Lung (tissue), 11 donors: ENCODE measurements at regions not wholly inside any gene's neighbourhood (a gene's known extent, or its start where the extent isn't known, plus 50 kb on each side); places are given as distances from the start of the nearest gene placed in this dataset.

Experiments used
- ATAC-seq: fragments of 200-7000 bp; cut with Tn5 transposase; one replicate; pipeline ENCODE4 v1.9.1; 2020; ENCODE audit warnings: moderate number of reproducible peaks; ENCODE audit not compliant: insufficient read depth, low FRiP score
- DNase-seq, 3 donors: peaks; one replicate each; pipeline ENCODE4 v3.0.0-alpha.2; 2013 to 2017
- H3K27ac ChIP-seq, 2 donors: one replicate each; pipeline ENCODE4 v1.5.1; 2013; ENCODE audit warnings: mild to moderate bottlenecking in 2 of 2, moderate library complexity in 2 of 2, control low read depth in 1 of 2, inconsistent platforms in 1 of 2, low read depth in 1 of 2, low read length in 1 of 2
- H3K27me3 ChIP-seq, 3 donors: one replicate each; pipeline ENCODE4 v1.5.1; 2013; ENCODE audit warnings: low read length in 2 of 3; ENCODE audit not compliant: control insufficient read depth in 3 of 3, insufficient read depth in 3 of 3
- H3K36me3 ChIP-seq, 4 donors: one replicate each; pipeline ENCODE4 v1.5.1; 2013; ENCODE audit warnings: low read length in 4 of 4, mild to moderate bottlenecking in 1 of 4, moderate library complexity in 1 of 4; ENCODE audit not compliant: control insufficient read depth in 4 of 4, insufficient read depth in 4 of 4
- H3K4me1 ChIP-seq, 5 donors: one replicate each; pipeline ENCODE4 v1.5.1; 2013; ENCODE audit warnings: low read length in 5 of 5, mild to moderate bottlenecking in 2 of 5, moderate library complexity in 1 of 5; ENCODE audit not compliant: control insufficient read depth in 5 of 5, insufficient read depth in 5 of 5
- H3K4me3 ChIP-seq: one replicate; pipeline ENCODE4 v1.5.1; 2013; ENCODE audit warnings: mild to moderate bottlenecking, control low read depth, moderate library complexity
- H3K9ac ChIP-seq, 2 donors: one replicate each; pipeline ENCODE4 v1.5.1; 2013; ENCODE audit warnings: low read length in 2 of 2, control low read depth in 1 of 2; ENCODE audit not compliant: insufficient read depth in 1 of 2
- H3K9me3 ChIP-seq, 4 donors: one replicate each; pipeline ENCODE4 v1.5.1; 2013; ENCODE audit warnings: low read length in 3 of 4, mild to moderate bottlenecking in 1 of 4, moderate library complexity in 1 of 4; ENCODE audit not compliant: control insufficient read depth in 4 of 4, insufficient read depth in 3 of 4
- CTCF ChIP-seq: IDR thresholded peaks from 2 replicates; pipeline ENCODE4 v1.5.1; 2012; ENCODE audit warnings: mild to moderate bottlenecking; ENCODE audit errors: control extremely low read depth, extremely low read depth
- WGBS, 2 donors: extraction: QIAGEN DNeasy Blood & Tissue Kit; methylation state at CpG; one replicate each; pipeline ENCODE4 v1.1.7; 2013; 5-methylcytosine and 5-hydroxymethylcytosine counted together
- donor health status: control.
- donor health status: control.
- donor health status: Bipolar disorder and iron deficiency.
- donor health status: healthy.
- donor health status: DM: yes; HTN: yes; CAD: no.

- Histone ChIP-seq H3K36me3 (no peaks in the 10 kb centered on the region), H3K9me3 (no peaks in the 10 kb centered on the region), H3K4me1 (peaks cover 0 to 30% (median 16%) of the 10 kb centered on the region in 5 donors), H3K9ac (no peak overlapping the region), H3K4me3 (no peak overlapping the region), H3K27me3 (no peaks in the 10 kb centered on the region), H3K27ac (no peak overlapping the region)
- DNase-seq (no peak), ATAC-seq (no peak)
- no peak for TF ChIP-seq CTCF
- 91 to 92% methylated on average over 4 of the region's 4 CpGs for WGBS, 2 donors
Observed at GRCh38 chr16:49956915-49957314, 68.1 kb upstream of the CNEP1R1 start.

GRCh38 chr16:49958448-49958847 is 66.6 kb upstream of the CNEP1R1 start:
- ATAC-seq (no peak), DNase-seq (peak in 2 of 3 donors; percentile 74 to 78)
- TF ChIP-seq CTCF: no peak
- Histone ChIP-seq H3K27me3 (no peaks in the 10 kb centered on the region), H3K27ac (no peak overlapping the region), H3K4me3 (no peak overlapping the region), H3K9me3 (no peaks in the 10 kb centered on the region), H3K4me1 (peaks cover 0 to 30% (median 16%) of the 10 kb centered on the region in 5 donors), H3K9ac (peak overlapping the region in 1 of 2 donors; percentile 61), H3K36me3 (no peaks in the 10 kb centered on the region)
- WGBS, 2 donors: 52 to 65% methylated on average over 3 of the region's 3 CpGs

- 52 to 72% methylated on average over 11 of the region's 11 CpGs for WGBS, 2 donors
- no peaks in the 10 kb centered on the region for H3K36me3 ChIP-seq
- no peak overlapping the region for H3K9ac ChIP-seq
- H3K4me1 ChIP-seq: peaks cover 0 to 36% (median 16%) of the 10 kb centered on the region in 5 donors
- H3K27ac ChIP-seq: no peak overlapping the region
- ATAC-seq (no peak), DNase-seq (peak; percentile 44 to 80 (median 61))
- H3K9me3 ChIP-seq: no peaks in the 10 kb centered on the region
- H3K27me3 ChIP-seq: no peaks in the 10 kb centered on the region
- no peak overlapping the region for H3K4me3 ChIP-seq
- TF ChIP-seq CTCF: no peak
Observed at GRCh38 chr16:49959552-49960277, 65.3 kb upstream of the CNEP1R1 start.
